H9 (cell line): ENCODE measurements at regions not wholly inside any gene's neighbourhood (a gene's known extent, or its start where the extent isn't known, plus 50 kb on each side); places are given as distances from the start of the nearest gene placed in this dataset.

ENCODE experiments used
- DNase-seq: peaks from one replicate; pipeline ENCODE4 v3.0.0-alpha.2; 2017
- H2AFZ ChIP-seq: one replicate; pipeline ENCODE4 v1.6.1; 2013; ENCODE audit warnings: mild to moderate bottlenecking, low read length, control low read depth, moderate library complexity
- H2AK5ac ChIP-seq: 2 replicates; pipeline ENCODE4 v1.6.1; 2013; ENCODE audit warnings: low read length, control low read depth, mixed read lengths; ENCODE audit not compliant: insufficient read length
- H2BK120ac ChIP-seq: one replicate; pipeline ENCODE4 v1.6.1; 2013; ENCODE audit warnings: low read depth, mild to moderate bottlenecking, low read length, control low read depth, inconsistent platforms; ENCODE audit not compliant: poor library complexity, severe bottlenecking
- H2BK12ac ChIP-seq: 2 replicates; pipeline ENCODE4 v1.6.1; 2013; ENCODE audit warnings: low read length, control low read depth, mixed read lengths, low read depth; ENCODE audit not compliant: insufficient read length
- H2BK15ac ChIP-seq: 2 replicates; pipeline ENCODE4 v1.6.1; 2013; ENCODE audit warnings: low read depth, low read length, control low read depth
- H2BK20ac ChIP-seq: one replicate; pipeline ENCODE4 v1.6.1; 2013; ENCODE audit warnings: low read depth, mild to moderate bottlenecking, low read length, control low read depth, inconsistent platforms; ENCODE audit not compliant: poor library complexity, severe bottlenecking
- H2BK5ac ChIP-seq: 2 replicates; pipeline ENCODE4 v1.6.1; 2013; ENCODE audit warnings: low read length, control low read depth, mixed read lengths; ENCODE audit not compliant: insufficient read length
- H3K14ac ChIP-seq: 2 replicates; pipeline ENCODE4 v1.6.1; 2013; ENCODE audit warnings: low read length, control low read depth; ENCODE audit not compliant: insufficient read depth
- H3K18ac ChIP-seq: 2 replicates; pipeline ENCODE4 v1.6.1; 2013; ENCODE audit warnings: low read depth, mild to moderate bottlenecking, mixed read lengths, low read length, control low read depth; ENCODE audit not compliant: insufficient read length
- H3K23ac ChIP-seq: 2 replicates; pipeline ENCODE4 v1.6.1; 2013; ENCODE audit warnings: low read length, control low read depth, mixed read lengths, low read depth; ENCODE audit not compliant: insufficient read length
- H3K23me2 ChIP-seq: 2 replicates; pipeline ENCODE4 v1.6.1; 2013; ENCODE audit warnings: low read depth, mild to moderate bottlenecking, mixed read lengths, low read length, control low read depth; ENCODE audit not compliant: insufficient read length, poor library complexity, severe bottlenecking
- H3K27ac ChIP-seq: 2 replicates; pipeline ENCODE4 v1.5.1; 2013; ENCODE audit warnings: low read length, control low read depth, mixed read lengths, low read depth; ENCODE audit not compliant: insufficient read length
- H3K27me3 ChIP-seq: 2 replicates; pipeline ENCODE4 v1.6.1; 2013; ENCODE audit warnings: low read length, control low read depth, inconsistent platforms; ENCODE audit not compliant: insufficient read depth
- H3K4ac ChIP-seq: 2 replicates; pipeline ENCODE4 v1.6.1; 2013; ENCODE audit warnings: low read depth, mild to moderate bottlenecking, control low read depth, inconsistent platforms, low read length, moderate library complexity
- H3K4me1 ChIP-seq: 2 replicates; pipeline ENCODE4 v1.6.1; 2013; ENCODE audit warnings: low read length, control low read depth, inconsistent platforms; ENCODE audit not compliant: insufficient read depth
- H3K4me2 ChIP-seq: 2 replicates; pipeline ENCODE4 v1.6.1; 2013; ENCODE audit warnings: low read length, control low read depth, mixed read lengths; ENCODE audit not compliant: insufficient read length, insufficient read depth
- H3K56ac ChIP-seq: 2 replicates; pipeline ENCODE4 v1.6.1; 2013; ENCODE audit warnings: low read depth, mild to moderate bottlenecking, mixed read lengths, low read length, control low read depth; ENCODE audit not compliant: insufficient read length
- H3K79me1 ChIP-seq: 2 replicates; pipeline ENCODE4 v1.6.1; 2013; ENCODE audit warnings: low read depth, mild to moderate bottlenecking, moderate library complexity, low read length, control low read depth, inconsistent platforms; ENCODE audit not compliant: insufficient read depth, poor library complexity, severe bottlenecking
- H3K79me2 ChIP-seq: 2 replicates; pipeline ENCODE4 v1.6.1; 2013; ENCODE audit warnings: low read length, control low read depth, inconsistent platforms; ENCODE audit not compliant: insufficient read depth
- H3K9ac ChIP-seq: 2 replicates; pipeline ENCODE4 v1.6.1; 2013; ENCODE audit warnings: low read length, control low read depth, mixed read lengths; ENCODE audit not compliant: insufficient read length; ENCODE audit errors: extremely low read depth
- H3K9me3 ChIP-seq: one replicate; pipeline ENCODE4 v1.6.1; 2013; ENCODE audit warnings: low read depth, low read length, inconsistent platforms; ENCODE audit not compliant: control insufficient read depth
- H3T11ph ChIP-seq: one replicate; pipeline ENCODE4 v1.6.1; 2013; ENCODE audit warnings: mild to moderate bottlenecking, low read length, control low read depth, inconsistent platforms
- H4K20me1 ChIP-seq: one replicate; pipeline ENCODE4 v1.6.1; 2013; ENCODE audit not compliant: control insufficient read depth, insufficient read length, insufficient read depth
- H4K5ac ChIP-seq: 2 replicates; pipeline ENCODE4 v1.6.1; 2013; ENCODE audit warnings: low read depth, mild to moderate bottlenecking, mixed read lengths, low read length, control low read depth; ENCODE audit not compliant: insufficient read length
- H4K8ac ChIP-seq: replicated peaks from 2 replicates; pipeline ENCODE4 v1.6.1; 2013; ENCODE audit warnings: low read length, control low read depth, mixed read lengths, low read depth; ENCODE audit not compliant: insufficient read length
- H4K91ac ChIP-seq: 2 replicates; pipeline ENCODE4 v1.6.1; 2013; ENCODE audit warnings: low read depth, mild to moderate bottlenecking, moderate library complexity, mixed read lengths, low read length, control low read depth; ENCODE audit not compliant: insufficient read length
- H3K27ac Mint-ChIP-seq, 3 experiments: 2 replicates in 2 of 3; 3 replicates in 1 of 3; pipeline ENCODE4 v1.8.0; 2020 to 2021; ENCODE audit warnings: mixed read lengths in 3 of 3, mild to moderate bottlenecking in 1 of 3, moderate library complexity in 1 of 3
- H3K27me3 Mint-ChIP-seq: 2 replicates; pipeline ENCODE4 v1.8.0; 2021; ENCODE audit warnings: low read depth, mild to moderate bottlenecking, moderate library complexity, mixed read lengths
- H3K36me3 Mint-ChIP-seq, 3 experiments: 2 replicates in 2 of 3; 3 replicates in 1 of 3; pipeline ENCODE4 v1.8.0; 2020 to 2021; ENCODE audit warnings: low read depth in 3 of 3, mixed read lengths in 3 of 3; ENCODE audit not compliant: insufficient read depth in 1 of 3
- H3K4me1 Mint-ChIP-seq, 2 experiments: 2 replicates each; pipeline ENCODE4 v1.8.0; 2020; ENCODE audit warnings: mixed read lengths in 2 of 2
- H3K4me3 Mint-ChIP-seq, 2 experiments: 2 replicates in 1 of 2; 3 replicates in 1 of 2; pipeline ENCODE4 v1.8.0; 2020 to 2021; ENCODE audit warnings: mild to moderate bottlenecking in 2 of 2, mixed read lengths in 2 of 2, moderate library complexity in 1 of 2
- H3K9me3 Mint-ChIP-seq, 2 experiments: 2 replicates in 1 of 2; 3 replicates in 1 of 2; pipeline ENCODE4 v1.8.0; 2020; ENCODE audit warnings: mild to moderate bottlenecking in 2 of 2, mixed read lengths in 2 of 2, moderate library complexity in 1 of 2
- CTCF ChIP-seq: fragments of 200-600 bp; sonication (generic); conservative IDR thresholded peaks from 3 replicates; pipeline ENCODE4 v1.8.0; 2021; ENCODE audit warnings: antibody characterized with exemption, mild to moderate bottlenecking
- whole genome bisulfite sequencing: extraction: QIAGEN DNeasy Blood & Tissue Kit; methylation state at CpG from one replicate; pipeline ENCODE4 v1.1.7; 2013; ENCODE audit warnings: missing lambda C conversion rate, low lambda C conversion rate, mixed read lengths; ENCODE audit not compliant: insufficient read length; ENCODE audit errors: extremely low coverage; 5-methylcytosine and 5-hydroxymethylcytosine counted together

- no peak for DNase-seq
- Histone ChIP-seq H3K14ac (no peak overlapping the region), H3K4ac (no peak overlapping the region), H2BK5ac (no peak overlapping the region), H2AK5ac (no peak overlapping the region), H2BK20ac (no peak overlapping the region), H2BK15ac (no peak overlapping the region), H3K23me2 (no peaks in the 10 kb centered on the region), H3K79me2 (no peaks in the 10 kb centered on the region), H2BK120ac (no peak overlapping the region), H3K4me2 (no peak overlapping the region), H3K9ac (no peak overlapping the region), H3K27ac (no peak overlapping the region), H3T11ph (no peak overlapping the region), H4K8ac (no peak overlapping the region), H3K79me1 (no peaks in the 10 kb centered on the region), H4K20me1 (no peaks in the 10 kb centered on the region), H3K18ac (no peak overlapping the region), H3K9me3 (no peaks in the 10 kb centered on the region), H4K5ac (no peak overlapping the region), H3K56ac (no peak overlapping the region), H3K4me1 (no peaks in the 10 kb centered on the region), H2BK12ac (no peak overlapping the region), H3K27me3 (no peaks in the 10 kb centered on the region), H2AFZ (no peak overlapping the region), H4K91ac (no peak overlapping the region), H3K23ac (no peak overlapping the region)
- peaks cover 4 to 7% of the 10 kb centered on the region in 2 experiments; a peak in 3 of 4 replicates for H3K4me1 Mint-ChIP-seq
- H3K9me3 Mint-ChIP-seq = no peaks in the 10 kb centered on the region
- H3K36me3 Mint-ChIP-seq = no peaks in the 10 kb centered on the region
- no CpG with 5 or more reads among the region's 3 CpGs for whole genome bisulfite sequencing
- no peak for TF ChIP-seq CTCF
- H3K27ac Mint-ChIP-seq = no peak overlapping the region
- no peak overlapping the region for H3K4me3 Mint-ChIP-seq
- H3K27me3 Mint-ChIP-seq = no peaks in the 10 kb centered on the region
Observed at GRCh38 chr3:106125321-106125720, 256.5 kb upstream of the CBLB start.
